H1 (cell line): ENCODE measurements at regions not wholly inside any gene's neighbourhood (a gene's known extent, or its start where the extent isn't known, plus 50 kb on each side); places are given as distances from the start of the nearest gene placed in this dataset.

Source experiments
- BRCA1 ChIP-seq: IDR thresholded peaks from 2 replicates; pipeline ENCODE4 v1.6.1; 2012; ENCODE audit warnings: low read depth, low read length, improper control_type of control experiment
- CBX5 ChIP-seq: fragments of 300-800, 300-1000 bp; sonication (generic); IDR thresholded peaks from 2 replicates; pipeline ENCODE4 v1.7.1; 2016; ENCODE audit warnings: antibody characterized with exemption, low read length, low read depth
- CHD1 ChIP-seq: IDR thresholded peaks from 2 replicates; pipeline ENCODE4 v1.6.1; 2012; ENCODE audit warnings: low read depth, low read length, improper control_type of control experiment
- GTF2F1 ChIP-seq: IDR thresholded peaks from 2 replicates; pipeline ENCODE4 v1.6.1; 2012; ENCODE audit warnings: low read depth, low read length, improper control_type of control experiment, borderline replicate concordance
- HDAC6 ChIP-seq: IDR thresholded peaks from one replicate; pipeline ENCODE4 v1.7.1; 2012; ENCODE audit warnings: low read depth, mild to moderate bottlenecking, inconsistent platforms, low read length, moderate library complexity
- RAD21 ChIP-seq, 2 experiments: IDR thresholded peaks in 1 of 2; conservative IDR thresholded peaks in 1 of 2; 2 replicates each; pipeline ENCODE4 v1.6.1; 2011; ENCODE audit warnings: low read depth in 2 of 2, low read length in 2 of 2, improper control_type of control experiment in 1 of 2, inconsistent platforms in 1 of 2, mild to moderate bottlenecking in 1 of 2, moderate library complexity in 1 of 2
- SIRT6 ChIP-seq: IDR thresholded peaks from one replicate; pipeline ENCODE4 v1.7.1; 2012; ENCODE audit warnings: low read length, inconsistent platforms
- SP2 ChIP-seq: IDR thresholded peaks from 2 replicates; pipeline ENCODE4 v1.6.1; 2012; ENCODE audit warnings: mild to moderate bottlenecking, low read length, inconsistent platforms
- SP4 ChIP-seq: IDR thresholded peaks from 2 replicates; pipeline ENCODE4 v1.6.1; 2012; ENCODE audit warnings: low read length, inconsistent platforms
- TF ChIP-seq, protein P1 (sequence below): IDR thresholded peaks from 2 replicates; pipeline ENCODE4 v1.6.1; 2012; ENCODE audit warnings: inconsistent platforms
- TF ChIP-seq, protein P2 (sequence below): fragments of 300-600 bp; sonication (generic); IDR thresholded peaks from 2 replicates; pipeline ENCODE4 v1.7.1; 2012; ENCODE audit warnings: low read length, moderate library complexity, mild to moderate bottlenecking, inconsistent platforms; ENCODE audit not compliant: insufficient replicate concordance

DNA sequence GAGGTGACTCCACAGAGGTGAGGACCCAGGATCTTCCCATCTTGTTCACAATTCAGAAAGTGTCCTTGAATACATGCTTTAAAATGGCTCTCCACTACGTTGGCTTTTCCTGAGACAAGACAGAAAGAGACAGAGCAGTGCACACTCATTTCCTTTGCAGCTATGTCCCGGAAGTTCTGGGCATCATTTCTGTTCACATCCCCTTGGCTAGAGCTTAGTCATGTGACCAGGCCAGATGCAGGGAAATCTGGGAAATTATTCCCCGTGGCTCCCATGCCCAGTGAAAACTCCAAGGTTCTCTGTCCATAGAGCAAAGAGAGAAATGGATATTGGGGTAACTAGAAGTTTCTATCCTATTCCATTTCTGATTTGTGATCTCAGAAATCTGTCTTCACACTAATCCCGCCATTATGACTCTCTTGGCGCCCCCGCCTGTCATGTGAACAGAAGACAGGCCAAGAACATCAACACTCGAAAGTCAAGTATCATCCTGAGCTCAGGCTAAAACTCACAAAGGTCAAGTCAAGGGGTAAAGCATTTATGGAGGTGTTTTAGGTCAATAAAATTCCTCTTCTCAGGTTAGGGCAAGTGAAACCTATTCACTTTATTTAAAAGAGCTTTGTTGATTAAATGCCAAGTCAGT lies 251.4 kb upstream of the HABP2 start (continued):
- peak; percentile 64 to 72 for TF ChIP-seq RAD21 (IDR thresholded peaks at IDR 0.05 in 1 of 2, conservative IDR thresholded peaks at IDR 0.05 in 1 of 2; ENCODE audit: low read depth in 2 of 2, low read length in 2 of 2)
- TF ChIP-seq SP4, result no peak
- TF ChIP-seq CHD1, result no peak
- no peak for TF ChIP-seq SIRT6
- no peak for TF ChIP-seq HDAC6
- TF ChIP-seq SP2, result no peak
- no peak for TF ChIP-seq BRCA1
- no peak for TF ChIP-seq CBX5
- TF ChIP-seq GTF2F1, result no peak
- TF ChIP-seq, protein P1, sequence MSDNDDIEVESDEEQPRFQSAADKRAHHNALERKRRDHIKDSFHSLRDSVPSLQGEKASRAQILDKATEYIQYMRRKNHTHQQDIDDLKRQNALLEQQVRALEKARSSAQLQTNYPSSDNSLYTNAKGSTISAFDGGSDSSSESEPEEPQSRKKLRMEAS, result no peak
- TF ChIP-seq, protein P2, sequence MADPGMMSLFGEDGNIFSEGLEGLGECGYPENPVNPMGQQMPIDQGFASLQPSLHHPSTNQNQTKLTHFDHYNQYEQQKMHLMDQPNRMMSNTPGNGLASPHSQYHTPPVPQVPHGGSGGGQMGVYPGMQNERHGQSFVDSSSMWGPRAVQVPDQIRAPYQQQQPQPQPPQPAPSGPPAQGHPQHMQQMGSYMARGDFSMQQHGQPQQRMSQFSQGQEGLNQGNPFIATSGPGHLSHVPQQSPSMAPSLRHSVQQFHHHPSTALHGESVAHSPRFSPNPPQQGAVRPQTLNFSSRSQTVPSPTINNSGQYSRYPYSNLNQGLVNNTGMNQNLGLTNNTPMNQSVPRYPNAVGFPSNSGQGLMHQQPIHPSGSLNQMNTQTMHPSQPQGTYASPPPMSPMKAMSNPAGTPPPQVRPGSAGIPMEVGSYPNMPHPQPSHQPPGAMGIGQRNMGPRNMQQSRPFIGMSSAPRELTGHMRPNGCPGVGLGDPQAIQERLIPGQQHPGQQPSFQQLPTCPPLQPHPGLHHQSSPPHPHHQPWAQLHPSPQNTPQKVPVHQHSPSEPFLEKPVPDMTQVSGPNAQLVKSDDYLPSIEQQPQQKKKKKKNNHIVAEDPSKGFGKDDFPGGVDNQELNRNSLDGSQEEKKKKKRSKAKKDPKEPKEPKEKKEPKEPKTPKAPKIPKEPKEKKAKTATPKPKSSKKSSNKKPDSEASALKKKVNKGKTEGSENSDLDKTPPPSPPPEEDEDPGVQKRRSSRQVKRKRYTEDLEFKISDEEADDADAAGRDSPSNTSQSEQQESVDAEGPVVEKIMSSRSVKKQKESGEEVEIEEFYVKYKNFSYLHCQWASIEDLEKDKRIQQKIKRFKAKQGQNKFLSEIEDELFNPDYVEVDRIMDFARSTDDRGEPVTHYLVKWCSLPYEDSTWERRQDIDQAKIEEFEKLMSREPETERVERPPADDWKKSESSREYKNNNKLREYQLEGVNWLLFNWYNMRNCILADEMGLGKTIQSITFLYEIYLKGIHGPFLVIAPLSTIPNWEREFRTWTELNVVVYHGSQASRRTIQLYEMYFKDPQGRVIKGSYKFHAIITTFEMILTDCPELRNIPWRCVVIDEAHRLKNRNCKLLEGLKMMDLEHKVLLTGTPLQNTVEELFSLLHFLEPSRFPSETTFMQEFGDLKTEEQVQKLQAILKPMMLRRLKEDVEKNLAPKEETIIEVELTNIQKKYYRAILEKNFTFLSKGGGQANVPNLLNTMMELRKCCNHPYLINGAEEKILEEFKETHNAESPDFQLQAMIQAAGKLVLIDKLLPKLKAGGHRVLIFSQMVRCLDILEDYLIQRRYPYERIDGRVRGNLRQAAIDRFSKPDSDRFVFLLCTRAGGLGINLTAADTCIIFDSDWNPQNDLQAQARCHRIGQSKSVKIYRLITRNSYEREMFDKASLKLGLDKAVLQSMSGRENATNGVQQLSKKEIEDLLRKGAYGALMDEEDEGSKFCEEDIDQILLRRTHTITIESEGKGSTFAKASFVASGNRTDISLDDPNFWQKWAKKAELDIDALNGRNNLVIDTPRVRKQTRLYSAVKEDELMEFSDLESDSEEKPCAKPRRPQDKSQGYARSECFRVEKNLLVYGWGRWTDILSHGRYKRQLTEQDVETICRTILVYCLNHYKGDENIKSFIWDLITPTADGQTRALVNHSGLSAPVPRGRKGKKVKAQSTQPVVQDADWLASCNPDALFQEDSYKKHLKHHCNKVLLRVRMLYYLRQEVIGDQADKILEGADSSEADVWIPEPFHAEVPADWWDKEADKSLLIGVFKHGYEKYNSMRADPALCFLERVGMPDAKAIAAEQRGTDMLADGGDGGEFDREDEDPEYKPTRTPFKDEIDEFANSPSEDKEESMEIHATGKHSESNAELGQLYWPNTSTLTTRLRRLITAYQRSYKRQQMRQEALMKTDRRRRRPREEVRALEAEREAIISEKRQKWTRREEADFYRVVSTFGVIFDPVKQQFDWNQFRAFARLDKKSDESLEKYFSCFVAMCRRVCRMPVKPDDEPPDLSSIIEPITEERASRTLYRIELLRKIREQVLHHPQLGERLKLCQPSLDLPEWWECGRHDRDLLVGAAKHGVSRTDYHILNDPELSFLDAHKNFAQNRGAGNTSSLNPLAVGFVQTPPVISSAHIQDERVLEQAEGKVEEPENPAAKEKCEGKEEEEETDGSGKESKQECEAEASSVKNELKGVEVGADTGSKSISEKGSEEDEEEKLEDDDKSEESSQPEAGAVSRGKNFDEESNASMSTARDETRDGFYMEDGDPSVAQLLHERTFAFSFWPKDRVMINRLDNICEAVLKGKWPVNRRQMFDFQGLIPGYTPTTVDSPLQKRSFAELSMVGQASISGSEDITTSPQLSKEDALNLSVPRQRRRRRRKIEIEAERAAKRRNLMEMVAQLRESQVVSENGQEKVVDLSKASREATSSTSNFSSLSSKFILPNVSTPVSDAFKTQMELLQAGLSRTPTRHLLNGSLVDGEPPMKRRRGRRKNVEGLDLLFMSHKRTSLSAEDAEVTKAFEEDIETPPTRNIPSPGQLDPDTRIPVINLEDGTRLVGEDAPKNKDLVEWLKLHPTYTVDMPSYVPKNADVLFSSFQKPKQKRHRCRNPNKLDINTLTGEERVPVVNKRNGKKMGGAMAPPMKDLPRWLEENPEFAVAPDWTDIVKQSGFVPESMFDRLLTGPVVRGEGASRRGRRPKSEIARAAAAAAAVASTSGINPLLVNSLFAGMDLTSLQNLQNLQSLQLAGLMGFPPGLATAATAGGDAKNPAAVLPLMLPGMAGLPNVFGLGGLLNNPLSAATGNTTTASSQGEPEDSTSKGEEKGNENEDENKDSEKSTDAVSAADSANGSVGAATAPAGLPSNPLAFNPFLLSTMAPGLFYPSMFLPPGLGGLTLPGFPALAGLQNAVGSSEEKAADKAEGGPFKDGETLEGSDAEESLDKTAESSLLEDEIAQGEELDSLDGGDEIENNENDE, result no peak
